Adipocyte (in vitro differentiated cells): ENCODE measurements at regions not wholly inside any gene's neighbourhood (a gene's known extent, or its start where the extent isn't known, plus 50 kb on each side); places are given as distances from the start of the nearest gene placed in this dataset.

ENCODE experiments used
- DNase-seq: peaks from one replicate; pipeline ENCODE4 v3.0.0-alpha.2; 2015; ENCODE audit warnings: low read depth
- H3K27me3 ChIP-seq: replicated peaks from 2 replicates; pipeline ENCODE4 v1.7.0; 2013; ENCODE audit warnings: mild to moderate bottlenecking, low read length, moderate library complexity; ENCODE audit not compliant: control insufficient read depth, insufficient read depth
- H3K36me3 ChIP-seq: 2 replicates; pipeline ENCODE4 v1.7.0; 2013; ENCODE audit warnings: low read length, mild to moderate bottlenecking, moderate library complexity; ENCODE audit not compliant: control insufficient read depth, insufficient read depth, severe bottlenecking
- H3K4me1 ChIP-seq: 2 replicates; pipeline ENCODE4 v1.7.0; 2013; ENCODE audit warnings: mild to moderate bottlenecking, low read length, moderate library complexity; ENCODE audit not compliant: control insufficient read depth, insufficient read depth
- H3K4me3 ChIP-seq: 2 replicates; pipeline ENCODE4 v1.7.0; 2013; ENCODE audit warnings: mild to moderate bottlenecking, low read length, moderate library complexity
- H3K9ac ChIP-seq: 2 replicates; pipeline ENCODE4 v1.7.0; 2013; ENCODE audit warnings: mild to moderate bottlenecking, low read length, moderate library complexity
- H3K9me3 ChIP-seq: 2 replicates; pipeline ENCODE4 v1.7.0; 2013; ENCODE audit warnings: mild to moderate bottlenecking, low read length, moderate library complexity; ENCODE audit not compliant: control insufficient read depth

DNA sequence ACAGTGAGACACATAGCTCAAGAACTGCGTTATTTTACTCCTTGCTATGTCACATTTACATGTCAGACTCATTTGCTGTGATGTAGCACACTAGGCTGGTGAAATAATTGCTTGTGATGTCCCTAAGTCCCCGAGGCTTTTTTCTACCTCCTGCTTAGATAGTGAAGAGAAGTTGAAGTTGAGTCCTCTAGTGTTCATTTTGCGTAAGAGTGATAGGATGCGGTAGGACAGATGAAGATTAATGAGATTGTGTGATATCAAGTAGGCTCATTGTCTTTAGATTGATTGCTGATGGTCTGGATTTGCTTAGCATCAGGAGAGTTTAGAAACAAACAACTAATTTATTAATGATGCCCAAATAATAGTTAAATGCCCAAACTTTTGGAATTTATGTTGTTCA, 173.6 kb upstream of the NUDT6 start:
- Histone ChIP-seq H3K4me1 (no peaks in the 10 kb centered on the region), H3K27me3 (no peaks in the 10 kb centered on the region), H3K36me3 (peaks cover under 1% of the 10 kb centered on the region), H3K9me3 (peaks cover 1% of the 10 kb centered on the region), H3K9ac (no peak overlapping the region), H3K4me3 (no peak overlapping the region)
- peak; percentile 6 for DNase-seq

DNA sequence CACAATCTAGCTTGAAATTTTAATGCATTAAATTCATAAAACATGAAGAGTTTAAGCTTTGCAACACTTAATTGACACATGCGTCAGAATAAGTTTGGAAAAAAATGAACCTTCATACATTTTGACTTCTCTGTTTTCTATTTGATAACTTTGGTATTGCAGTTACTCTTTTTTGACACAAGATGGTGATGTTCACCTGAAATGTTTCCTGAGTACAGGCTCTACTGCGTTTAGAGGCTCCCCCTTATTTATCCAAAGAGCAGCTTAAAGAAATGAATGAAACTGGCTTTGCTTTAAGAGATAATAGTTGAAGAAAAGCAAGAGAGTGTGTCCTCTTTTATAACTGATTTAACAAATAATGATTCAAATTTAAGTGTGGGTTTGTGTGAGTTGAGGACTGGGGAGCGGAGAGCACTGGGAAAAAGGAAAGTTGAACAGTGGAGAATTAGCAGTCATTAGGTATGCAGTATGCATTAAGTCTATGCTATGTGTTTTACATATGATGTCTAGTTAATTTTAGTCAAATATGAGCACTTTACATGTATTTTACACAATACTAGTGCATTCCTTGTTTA, 180.6 kb upstream of the NUDT6 start:
- Histone ChIP-seq H3K4me1 (peaks cover 19% of the 10 kb centered on the region), H3K4me3 (no peak overlapping the region), H3K9me3 (no peaks in the 10 kb centered on the region), H3K27me3 (no peaks in the 10 kb centered on the region), H3K36me3 (no peaks in the 10 kb centered on the region), H3K9ac (peak overlapping the region; percentile 8)
- DNase-seq: peak; percentile 77

DNA sequence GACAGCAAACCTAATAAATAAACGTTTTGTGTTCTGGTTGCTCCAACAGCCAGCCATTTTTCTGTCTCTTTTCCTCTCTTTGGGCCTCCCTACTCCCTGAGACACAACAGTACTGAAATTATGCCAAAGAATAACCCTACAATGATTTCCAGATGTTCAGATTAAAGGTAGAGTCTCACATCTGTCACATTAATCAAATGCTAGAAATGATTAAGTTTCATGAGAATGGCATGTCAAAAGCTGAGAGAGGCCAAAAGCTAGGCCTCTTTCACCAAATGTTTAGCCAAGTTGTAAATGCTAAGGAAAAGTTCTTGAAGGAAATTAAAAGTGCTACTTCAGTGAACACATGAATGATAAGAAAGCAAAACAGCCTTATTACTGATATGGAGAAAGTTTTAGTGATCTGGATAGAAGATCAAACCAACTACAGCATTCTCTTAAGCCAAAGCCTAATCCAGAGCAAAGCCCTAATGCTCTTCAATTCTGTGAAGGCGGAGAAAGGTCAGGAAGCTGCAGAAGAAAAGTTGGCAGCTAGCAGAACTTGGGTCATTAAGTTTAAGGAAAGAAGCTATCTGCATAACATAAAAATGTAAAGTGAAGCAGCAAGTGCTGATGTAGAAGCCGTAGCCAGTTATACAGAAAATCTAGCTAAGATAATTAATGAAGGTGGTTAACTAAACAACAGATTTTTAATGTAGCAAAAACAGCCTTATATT, 182.1 kb upstream of the NUDT6 start:
- peak; percentile 34 for DNase-seq
- H3K4me1 ChIP-seq: peaks cover 19% of the 10 kb centered on the region
- peak overlapping the region; percentile 47 for H3K9ac ChIP-seq
- no peaks in the 10 kb centered on the region for H3K27me3 ChIP-seq
- H3K9me3 ChIP-seq: no peaks in the 10 kb centered on the region
- no peak overlapping the region for H3K4me3 ChIP-seq
- H3K36me3 ChIP-seq: no peaks in the 10 kb centered on the region

DNA sequence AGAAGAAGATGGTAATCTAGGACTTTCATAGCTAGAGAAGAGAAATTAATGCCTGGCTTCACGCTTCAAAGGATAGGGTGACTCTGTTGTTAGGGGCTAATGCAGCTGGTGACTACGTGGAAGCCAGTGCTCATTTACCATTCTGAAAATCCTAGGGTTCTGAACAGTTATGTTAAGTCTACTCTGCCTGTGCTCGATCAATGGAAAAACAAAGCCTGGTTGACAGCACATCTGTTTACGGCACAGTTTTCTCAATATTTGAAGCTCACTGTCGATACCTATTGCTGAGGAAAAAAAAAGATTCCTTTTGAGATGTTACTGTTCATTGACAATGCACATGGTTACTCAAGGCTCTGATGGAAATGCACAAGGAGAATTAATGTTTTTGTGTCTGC, 182.6 kb upstream of the NUDT6 start:
- Histone ChIP-seq H3K9me3 (no peaks in the 10 kb centered on the region), H3K36me3 (no peaks in the 10 kb centered on the region), H3K4me3 (no peak overlapping the region), H3K9ac (peak overlapping the region; percentile 47), H3K27me3 (no peaks in the 10 kb centered on the region), H3K4me1 (peaks cover 25% of the 10 kb centered on the region)
- DNase-seq: no peak

DNA sequence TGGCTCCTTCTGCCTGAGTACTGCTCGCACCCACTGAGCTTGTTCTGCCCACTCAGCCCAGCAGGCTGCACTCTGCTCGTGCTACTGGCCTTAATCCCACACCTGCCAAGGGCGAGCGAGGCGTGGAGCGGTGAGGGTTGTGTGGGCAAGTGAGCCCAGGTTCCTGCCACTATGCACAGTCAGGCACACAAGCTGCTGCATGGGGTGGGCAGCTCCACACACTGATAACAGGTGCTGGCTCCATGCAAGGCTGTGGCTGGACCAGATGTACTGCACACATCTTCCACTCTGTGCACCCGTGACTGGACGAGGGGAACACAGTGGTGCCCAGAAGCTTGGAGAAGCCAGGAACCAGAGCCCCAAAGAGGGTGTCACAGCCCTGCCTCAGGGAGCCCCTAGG, 184.3 kb upstream of the NUDT6 start:
- no peak overlapping the region for H3K4me3 ChIP-seq
- no peak for DNase-seq
- no peaks in the 10 kb centered on the region for H3K9me3 ChIP-seq
- no peaks in the 10 kb centered on the region for H3K36me3 ChIP-seq
- H3K4me1 ChIP-seq: peaks cover 37% of the 10 kb centered on the region
- H3K9ac ChIP-seq: no peak overlapping the region
- no peaks in the 10 kb centered on the region for H3K27me3 ChIP-seq

- Histone ChIP-seq H3K36me3 (no peaks in the 10 kb centered on the region), H3K9ac (no peak overlapping the region)
Measured at GRCh38 chr4:123107444-123108252, 185.3 kb upstream of the NUDT6 start.

DNA sequence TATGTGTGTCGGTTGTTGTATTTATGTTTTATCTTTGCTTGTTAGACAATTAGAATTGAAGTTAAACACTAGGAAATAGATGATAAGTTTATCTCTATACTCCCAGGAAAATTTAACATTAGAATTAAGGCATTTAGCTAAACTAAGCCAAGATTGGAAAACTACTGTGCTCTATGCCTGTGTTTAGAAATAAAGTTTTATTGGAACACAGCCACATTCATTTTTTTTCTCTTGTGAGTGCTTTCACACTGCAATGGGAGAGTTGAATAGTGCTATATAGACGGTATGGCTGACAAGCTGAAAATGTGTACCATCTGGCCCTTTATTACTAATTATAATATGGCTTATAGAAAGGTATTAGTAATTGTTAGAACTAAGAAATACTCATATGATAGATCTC, 186.7 kb upstream of the NUDT6 start:
- H3K27me3 ChIP-seq: no peaks in the 10 kb centered on the region
- no peak overlapping the region for H3K9ac ChIP-seq
- peaks cover 38% of the 10 kb centered on the region for H3K4me1 ChIP-seq
- H3K9me3 ChIP-seq: no peaks in the 10 kb centered on the region
- H3K4me3 ChIP-seq: no peak overlapping the region
- DNase-seq: no peak
- no peaks in the 10 kb centered on the region for H3K36me3 ChIP-seq

More at GRCh38 chr4:123107444-123108252, 185.3 kb upstream of the NUDT6 start:
- Histone ChIP-seq H3K4me3 (no peak overlapping the region), H3K4me1 (peaks cover 37% of the 10 kb centered on the region), H3K27me3 (no peaks in the 10 kb centered on the region), H3K9me3 (no peaks in the 10 kb centered on the region)
- DNase-seq: no peak

DNA sequence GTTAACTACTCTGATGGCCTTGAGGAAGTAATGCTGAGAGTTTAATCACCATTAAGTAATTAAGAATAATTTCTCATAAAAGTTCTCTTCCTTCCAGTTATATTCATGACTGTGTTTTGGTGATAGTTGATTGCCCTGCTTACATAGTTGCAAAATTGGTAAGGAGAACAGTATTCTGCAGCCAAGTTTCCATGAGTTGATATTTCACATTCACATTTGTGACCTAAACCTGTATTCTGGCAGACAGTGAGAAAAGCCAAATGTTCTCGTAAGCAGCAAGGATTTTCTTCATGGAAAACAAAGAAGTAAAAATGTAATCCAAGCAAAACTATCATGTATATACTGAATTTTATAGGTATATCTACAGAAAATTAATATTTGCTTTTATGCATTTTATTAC, 187.8 kb upstream of the NUDT6 start:
- no peak overlapping the region for H3K9ac ChIP-seq
- H3K4me1 ChIP-seq: peaks cover 28% of the 10 kb centered on the region
- H3K27me3 ChIP-seq: no peaks in the 10 kb centered on the region
- peak; percentile 34 for DNase-seq
- no peaks in the 10 kb centered on the region for H3K9me3 ChIP-seq
- H3K4me3 ChIP-seq: no peak overlapping the region
- no peaks in the 10 kb centered on the region for H3K36me3 ChIP-seq

DNA sequence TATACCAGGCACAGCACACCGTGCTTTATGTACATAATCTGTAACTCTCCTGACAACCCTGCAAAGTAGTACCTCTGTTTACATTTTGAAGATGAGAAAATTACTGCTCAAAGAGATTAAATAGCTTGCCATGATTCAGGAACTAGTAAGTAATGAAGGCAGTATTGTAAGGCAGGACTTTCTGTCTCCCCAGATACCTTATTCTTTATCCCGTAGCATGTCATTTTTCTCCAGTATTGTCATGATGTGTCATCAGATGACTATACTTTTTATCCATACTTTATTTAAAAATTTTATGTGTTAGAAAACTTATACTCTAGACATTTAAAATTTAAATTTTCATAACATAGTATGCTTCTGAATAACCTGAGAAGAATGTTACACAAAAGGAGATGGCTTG, 188.3 kb upstream of the NUDT6 start:
- DNase-seq: no peak
- H3K9me3 ChIP-seq: no peaks in the 10 kb centered on the region

DNA sequence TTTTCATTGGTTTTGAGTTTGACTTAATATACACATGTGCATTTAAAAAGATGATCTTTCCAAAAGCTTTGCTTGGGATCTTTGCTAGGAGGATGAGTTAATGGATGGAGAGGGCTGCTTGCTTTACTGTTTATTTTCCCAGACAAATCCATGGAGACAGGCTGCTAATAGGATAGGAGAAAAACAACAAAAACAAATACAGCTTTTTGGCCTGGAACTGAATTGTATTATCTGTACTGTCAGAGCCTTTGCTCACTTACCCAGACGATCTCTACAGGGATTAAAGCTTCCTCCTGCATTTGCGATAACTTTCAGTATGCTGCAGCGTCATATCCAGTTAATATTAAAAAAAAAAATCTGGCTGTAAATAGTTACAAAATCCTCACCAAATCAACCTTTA, 190.8 kb upstream of the NUDT6 start:
- Histone ChIP-seq H3K36me3 (no peaks in the 10 kb centered on the region), H3K9me3 (no peaks in the 10 kb centered on the region), H3K27me3 (no peaks in the 10 kb centered on the region), H3K4me3 (peak overlapping the region; percentile 60), H3K4me1 (peaks cover 27% of the 10 kb centered on the region), H3K9ac (peak overlapping the region; percentile 59)
- no peak for DNase-seq

More for the DNA sequence above, 188.3 kb upstream of the NUDT6 start:
- H3K9ac ChIP-seq: peak overlapping the region; percentile 29
- peaks cover 27% of the 10 kb centered on the region for H3K4me1 ChIP-seq
- no peaks in the 10 kb centered on the region for H3K36me3 ChIP-seq
- H3K4me3 ChIP-seq: no peak overlapping the region
- H3K27me3 ChIP-seq: no peaks in the 10 kb centered on the region

GRCh38 chr4:123114084-123114914, 191.9 kb upstream of the NUDT6 start:
- Histone ChIP-seq H3K4me3 (no peak overlapping the region), H3K4me1 (peaks cover 27% of the 10 kb centered on the region), H3K9me3 (no peaks in the 10 kb centered on the region), H3K27me3 (no peaks in the 10 kb centered on the region), H3K9ac (no peak overlapping the region), H3K36me3 (no peaks in the 10 kb centered on the region)
- no peak for DNase-seq
